Ovary (tissue), 3 donors: ENCODE measurements at regions not wholly inside any gene's neighbourhood (a gene's known extent, or its start where the extent isn't known, plus 50 kb on each side); places are given as distances from the start of the nearest gene placed in this dataset.

ENCODE experiments used
- POLR2A ChIP-seq: fragments of 450-650 bp; IDR thresholded peaks from one replicate; pipeline ENCODE4 v1.6.1; 2017; ENCODE audit warnings: antibody characterized with exemption, mild to moderate bottlenecking, moderate library complexity
- TF ChIP-seq, protein P1 (sequence below), 3 donors: fragments of 450-650 bp in 2 of 3; fragments of 200-600 bp in 1 of 3; IDR thresholded peaks; one replicate each; pipeline versions ENCODE4 v1.5.1 to v1.8.0; 2016 to 2022; ENCODE audit warnings: antibody characterized with exemption in 3 of 3, mild to moderate bottlenecking in 1 of 3
- donor health status: DM: no; HTN: no; CAD: no.

DNA sequence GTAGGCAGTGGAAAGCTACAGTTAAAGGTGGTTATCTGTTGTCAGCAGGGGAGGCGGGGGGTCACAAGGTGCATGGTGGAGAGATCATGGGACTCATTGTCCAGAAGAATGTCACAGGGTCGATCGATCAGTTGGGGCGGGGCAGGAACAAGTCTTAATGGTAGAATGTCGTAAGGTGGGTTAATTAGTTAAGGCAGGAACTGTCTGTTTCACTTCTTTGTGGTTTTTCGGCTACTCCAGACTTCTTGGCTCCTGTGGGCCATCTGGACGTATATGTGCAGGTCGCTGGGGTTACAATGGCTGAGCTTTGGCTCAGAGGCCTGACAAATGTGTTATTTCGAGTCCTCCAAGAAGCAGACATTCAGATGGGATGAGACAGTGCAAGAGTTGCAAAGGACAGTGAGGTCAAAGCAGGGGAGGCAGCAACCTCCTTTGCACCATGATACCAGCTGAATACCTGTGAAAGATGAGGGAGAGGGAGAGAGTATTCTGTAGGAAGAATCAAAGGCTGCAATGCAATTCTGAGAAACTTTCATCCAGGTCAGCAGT lies 246.9 kb upstream of the TMEM132C start:
- no peak for TF ChIP-seq POLR2A
- TF ChIP-seq, protein P1, sequence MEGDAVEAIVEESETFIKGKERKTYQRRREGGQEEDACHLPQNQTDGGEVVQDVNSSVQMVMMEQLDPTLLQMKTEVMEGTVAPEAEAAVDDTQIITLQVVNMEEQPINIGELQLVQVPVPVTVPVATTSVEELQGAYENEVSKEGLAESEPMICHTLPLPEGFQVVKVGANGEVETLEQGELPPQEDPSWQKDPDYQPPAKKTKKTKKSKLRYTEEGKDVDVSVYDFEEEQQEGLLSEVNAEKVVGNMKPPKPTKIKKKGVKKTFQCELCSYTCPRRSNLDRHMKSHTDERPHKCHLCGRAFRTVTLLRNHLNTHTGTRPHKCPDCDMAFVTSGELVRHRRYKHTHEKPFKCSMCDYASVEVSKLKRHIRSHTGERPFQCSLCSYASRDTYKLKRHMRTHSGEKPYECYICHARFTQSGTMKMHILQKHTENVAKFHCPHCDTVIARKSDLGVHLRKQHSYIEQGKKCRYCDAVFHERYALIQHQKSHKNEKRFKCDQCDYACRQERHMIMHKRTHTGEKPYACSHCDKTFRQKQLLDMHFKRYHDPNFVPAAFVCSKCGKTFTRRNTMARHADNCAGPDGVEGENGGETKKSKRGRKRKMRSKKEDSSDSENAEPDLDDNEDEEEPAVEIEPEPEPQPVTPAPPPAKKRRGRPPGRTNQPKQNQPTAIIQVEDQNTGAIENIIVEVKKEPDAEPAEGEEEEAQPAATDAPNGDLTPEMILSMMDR (IDR thresholded peaks at IDR 0.05) = no peak
